Uterus (tissue), 3 donors: ENCODE measurements at regions not wholly inside any gene's neighbourhood (a gene's known extent, or its start where the extent isn't known, plus 50 kb on each side); places are given as distances from the start of the nearest gene placed in this dataset.
"Not testable (repeated sequence)": the region's sequence is repeated elsewhere in the genome, so short reads cannot be mapped to it uniquely, and the experiment has no call there.

ENCODE experiments used
- DNase-seq, 2 donors: peaks; one replicate each; pipeline ENCODE4 v3.0.0-alpha.2; 2019 to 2020
- H3K27ac ChIP-seq, 2 donors: fragments of 200-600 bp; sonication (generic); 1 replicate in 1 of 2; 2 replicates in 1 of 2; pipeline ENCODE4 v1.5.1; 2016 to 2018
- H3K27me3 ChIP-seq, 2 donors: fragments of 200-600 bp; sonication (generic); one replicate each; pipeline ENCODE4 v1.5.1; 2018 to 2019; ENCODE audit warnings: control low read depth in 1 of 2
- H3K36me3 ChIP-seq, 2 donors: fragments of 200-600 bp; sonication (generic); one replicate each; pipeline ENCODE4 v1.5.1; 2019; ENCODE audit warnings: control low read depth in 1 of 2
- H3K4me1 ChIP-seq, 2 donors: fragments of 200-600 bp; sonication (generic); one replicate each; pipeline ENCODE4 v1.5.1; 2018 to 2019; ENCODE audit warnings: control low read depth in 1 of 2
- H3K4me3 ChIP-seq, 2 donors: fragments of 200-600 bp; sonication (generic); 1 replicate in 1 of 2; 2 replicates in 1 of 2; pipeline ENCODE4 v1.5.1; 2018 to 2019; ENCODE audit warnings: mild to moderate bottlenecking in 1 of 2
- H3K9me3 ChIP-seq, 2 donors: fragments of 200-600 bp; sonication (generic); one replicate each; pipeline ENCODE4 v1.5.1; 2019; ENCODE audit warnings: control low read depth in 1 of 2
- POLR2A ChIP-seq, 2 donors: fragments of 450-650 bp; IDR thresholded peaks; one replicate each; pipeline ENCODE4 v1.6.1; 2016; ENCODE audit warnings: antibody characterized with exemption in 2 of 2, mild to moderate bottlenecking in 1 of 2, moderate library complexity in 1 of 2
- intact Hi-C: fragments of 100-400 bp; cut with DNase I; formaldehyde crosslinking; loops from one replicate; pipeline ENCODE4 v1.15.1; 2023; ENCODE audit warnings: low total_unique reads
- TF ChIP-seq, protein P1 (sequence below), 4 experiments: fragments of 200-600 bp in 2 of 4; fragments of 450-650 bp in 2 of 4; sonication (generic) in 2 of 4; IDR thresholded peaks; one replicate each; pipeline ENCODE4 v1.5.1; 2016 to 2019; ENCODE audit warnings: antibody characterized with exemption in 4 of 4, mild to moderate bottlenecking in 2 of 4, moderate library complexity in 1 of 4
- donor health status: DM: yes; HTN: yes; CAD: no.

DNA sequence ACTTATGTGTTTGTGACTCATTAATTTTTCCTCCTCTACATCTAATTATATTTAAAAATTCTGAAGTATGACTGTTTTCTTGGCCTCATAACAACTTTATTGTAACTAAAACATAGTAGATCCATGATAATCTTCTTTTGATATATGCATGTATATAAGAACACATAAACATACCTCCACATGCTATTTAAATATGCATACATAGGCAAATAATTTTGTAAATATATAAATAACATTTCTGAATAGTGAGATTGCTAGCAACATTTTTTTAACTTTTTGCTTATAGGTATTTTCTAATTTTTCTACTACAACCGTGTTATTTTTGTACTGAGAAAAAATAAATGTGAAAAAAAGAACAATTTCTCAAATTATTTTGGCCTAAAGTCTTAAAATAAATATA is 627.6 kb downstream of the HTR1B start:
- H3K4me1 ChIP-seq = no peaks in the 10 kb centered on the region
- intact Hi-C loops = no loop called here
- no peaks in the 10 kb centered on the region for H3K27me3 ChIP-seq
- TF ChIP-seq POLR2A (IDR thresholded peaks at IDR 0.05) = no peak
- TF ChIP-seq, protein P1, sequence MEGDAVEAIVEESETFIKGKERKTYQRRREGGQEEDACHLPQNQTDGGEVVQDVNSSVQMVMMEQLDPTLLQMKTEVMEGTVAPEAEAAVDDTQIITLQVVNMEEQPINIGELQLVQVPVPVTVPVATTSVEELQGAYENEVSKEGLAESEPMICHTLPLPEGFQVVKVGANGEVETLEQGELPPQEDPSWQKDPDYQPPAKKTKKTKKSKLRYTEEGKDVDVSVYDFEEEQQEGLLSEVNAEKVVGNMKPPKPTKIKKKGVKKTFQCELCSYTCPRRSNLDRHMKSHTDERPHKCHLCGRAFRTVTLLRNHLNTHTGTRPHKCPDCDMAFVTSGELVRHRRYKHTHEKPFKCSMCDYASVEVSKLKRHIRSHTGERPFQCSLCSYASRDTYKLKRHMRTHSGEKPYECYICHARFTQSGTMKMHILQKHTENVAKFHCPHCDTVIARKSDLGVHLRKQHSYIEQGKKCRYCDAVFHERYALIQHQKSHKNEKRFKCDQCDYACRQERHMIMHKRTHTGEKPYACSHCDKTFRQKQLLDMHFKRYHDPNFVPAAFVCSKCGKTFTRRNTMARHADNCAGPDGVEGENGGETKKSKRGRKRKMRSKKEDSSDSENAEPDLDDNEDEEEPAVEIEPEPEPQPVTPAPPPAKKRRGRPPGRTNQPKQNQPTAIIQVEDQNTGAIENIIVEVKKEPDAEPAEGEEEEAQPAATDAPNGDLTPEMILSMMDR (IDR thresholded peaks at IDR 0.05) = no peak
- no peaks in the 10 kb centered on the region for H3K36me3 ChIP-seq
- DNase-seq = no peak
- H3K9me3 ChIP-seq = no peaks in the 10 kb centered on the region
- H3K4me3 ChIP-seq = no peak overlapping the region
- H3K27ac ChIP-seq = no peak overlapping the region

DNA sequence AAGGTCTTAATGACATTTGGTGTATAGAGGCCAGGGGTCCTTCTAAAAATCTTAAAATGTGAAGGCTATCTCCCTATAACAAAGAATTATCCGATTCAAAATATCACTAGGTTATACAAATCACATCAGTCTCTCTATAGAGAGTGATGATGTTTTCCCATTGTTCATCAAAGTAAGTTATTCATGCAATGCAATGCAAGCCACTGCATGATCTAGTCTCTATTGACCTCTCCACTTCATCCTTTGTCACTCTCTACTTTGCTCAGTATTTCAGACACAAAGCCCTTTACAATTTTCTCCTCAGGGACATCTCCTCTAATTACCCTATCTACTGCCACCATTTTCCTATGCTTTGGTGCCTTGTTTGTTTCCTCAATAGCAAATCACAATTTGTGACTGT is 628.0 kb downstream of the HTR1B start:
- intact Hi-C loops = no loop called here
- H3K4me1 ChIP-seq = no peaks in the 10 kb centered on the region
- no peak overlapping the region for H3K4me3 ChIP-seq
- H3K27me3 ChIP-seq = no peaks in the 10 kb centered on the region
- DNase-seq = no peak
- no peak overlapping the region for H3K27ac ChIP-seq
- no peak for TF ChIP-seq POLR2A (IDR thresholded peaks at IDR 0.05)
- TF ChIP-seq, protein P1 (IDR thresholded peaks at IDR 0.05) = no peak
- H3K9me3 ChIP-seq = no peaks in the 10 kb centered on the region
- H3K36me3 ChIP-seq = no peaks in the 10 kb centered on the region

DNA sequence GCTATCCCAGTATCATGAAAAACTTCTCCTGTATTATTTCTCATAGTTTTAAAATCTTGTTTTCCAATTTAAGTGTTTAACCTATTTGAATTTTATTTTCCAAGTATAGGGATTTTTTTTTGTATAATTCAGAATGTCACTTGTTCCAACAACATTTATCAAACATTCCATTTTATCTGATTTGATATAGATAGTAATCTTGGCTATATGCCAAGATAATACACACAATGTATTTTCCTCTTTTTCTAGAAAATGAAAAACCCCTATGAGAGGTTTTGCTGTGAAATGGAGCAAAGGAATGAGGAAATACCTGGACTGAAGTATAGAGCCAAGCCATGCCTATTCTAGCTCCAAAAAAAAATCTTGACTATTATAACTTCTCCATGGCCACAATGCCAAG is 628.9 kb downstream of the HTR1B start:
- no peak for DNase-seq
- Histone ChIP-seq H3K4me3 (no peak overlapping the region), H3K36me3 (no peaks in the 10 kb centered on the region), H3K4me1 (no peaks in the 10 kb centered on the region), H3K27me3 (no peaks in the 10 kb centered on the region), H3K9me3 (no peaks in the 10 kb centered on the region), H3K27ac (no peak overlapping the region)
- TF ChIP-seq, protein P1 (IDR thresholded peaks at IDR 0.05) = no peak
- no peak for TF ChIP-seq POLR2A (IDR thresholded peaks at IDR 0.05)
- intact Hi-C loops = no loop called here

DNA sequence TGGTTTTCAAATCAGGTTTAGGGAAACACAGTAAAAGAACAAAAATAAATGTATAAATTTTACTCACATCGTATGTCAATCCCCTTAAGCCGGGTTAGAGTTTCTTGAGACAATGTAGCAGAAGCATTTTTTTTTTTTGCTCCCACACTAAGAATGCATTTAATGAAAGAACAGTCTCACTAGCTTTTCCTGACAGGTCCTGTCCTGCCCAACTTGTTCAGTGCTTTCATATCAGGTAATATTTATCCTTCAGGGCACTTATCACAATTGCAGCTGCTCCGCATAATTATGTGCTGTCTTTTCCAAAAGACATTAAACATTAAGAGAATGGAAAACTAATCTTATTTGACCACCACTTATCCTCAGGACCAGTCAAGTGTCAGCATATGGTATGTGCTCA is 632.0 kb downstream of the HTR1B start:
- intact Hi-C loops = no loop called here
- no peak overlapping the region for H3K27ac ChIP-seq
- no peaks in the 10 kb centered on the region for H3K27me3 ChIP-seq
- no peak for DNase-seq
- TF ChIP-seq, protein P1 (IDR thresholded peaks at IDR 0.05) = no peak
- TF ChIP-seq POLR2A (IDR thresholded peaks at IDR 0.05) = no peak
- H3K36me3 ChIP-seq = no peaks in the 10 kb centered on the region
- H3K9me3 ChIP-seq = no peaks in the 10 kb centered on the region
- no peaks in the 10 kb centered on the region for H3K4me1 ChIP-seq
- H3K4me3 ChIP-seq = no peak overlapping the region

DNA sequence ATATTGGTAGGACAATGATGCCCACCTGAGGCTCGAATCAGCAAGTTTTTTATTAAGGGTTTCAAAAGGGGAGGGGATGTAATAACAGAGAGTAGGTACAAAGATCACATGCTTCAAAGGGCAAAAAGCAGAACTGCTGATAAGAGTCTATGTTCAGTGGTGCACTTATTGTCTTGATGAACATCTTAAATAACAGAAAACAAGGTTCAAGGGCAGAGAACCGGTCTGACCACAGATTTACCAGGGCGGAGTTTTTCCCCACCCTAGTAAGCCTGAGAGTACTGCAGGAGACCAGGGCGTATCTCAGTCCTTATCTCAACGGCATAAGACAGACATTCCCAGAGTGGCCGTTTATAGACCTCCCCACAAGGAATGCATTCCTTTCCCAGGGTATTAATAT is 639.7 kb downstream of the HTR1B start:
- DNase-seq, H3K4me1 ChIP-seq, H3K27ac ChIP-seq, H3K27me3 ChIP-seq, H3K4me3 ChIP-seq, intact Hi-C loops, H3K9me3 ChIP-seq, H3K36me3 ChIP-seq: not testable (repeated sequence)

DNA sequence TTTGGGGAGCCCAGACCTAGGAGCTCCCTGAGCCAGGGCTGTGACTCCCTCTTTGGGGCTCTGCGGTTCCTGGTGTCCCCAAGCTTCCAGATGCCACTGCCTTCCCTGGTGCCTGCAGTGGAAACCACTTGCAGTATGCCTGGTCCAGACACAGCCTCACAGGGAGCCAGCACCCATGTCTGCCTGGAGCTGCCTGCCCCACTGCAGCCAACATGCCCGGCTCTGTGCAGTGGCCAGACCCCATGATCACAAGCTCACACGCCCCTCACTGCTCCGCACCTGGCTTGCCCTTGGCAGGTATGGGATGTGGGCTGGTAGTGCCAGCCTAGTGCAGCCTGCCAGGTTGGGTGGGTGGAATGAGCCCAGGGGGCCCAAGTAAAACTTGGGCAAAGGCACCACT is 644.8 kb downstream of the HTR1B start:
- H3K27me3 ChIP-seq = no peaks in the 10 kb centered on the region
- H3K9me3 ChIP-seq = no peaks in the 10 kb centered on the region
- H3K4me3 ChIP-seq = no peak overlapping the region
- intact Hi-C loops = no loop called here
- H3K4me1 ChIP-seq = no peaks in the 10 kb centered on the region
- H3K27ac ChIP-seq = no peak overlapping the region
- no peak for TF ChIP-seq POLR2A (IDR thresholded peaks at IDR 0.05)
- TF ChIP-seq, protein P1 (IDR thresholded peaks at IDR 0.05) = no peak
- DNase-seq = no peak
- H3K36me3 ChIP-seq = no peaks in the 10 kb centered on the region
